ENCODE measurements at regions not wholly inside any gene's neighbourhood (a gene's known extent, or its start where the extent isn't known, plus 50 kb on each side); places are given as distances from the start of the nearest gene placed in this dataset.
"Not testable (repeated sequence)": the region's sequence is repeated elsewhere in the genome, so short reads cannot be mapped to it uniquely, and the experiment has no call there.

DNA sequence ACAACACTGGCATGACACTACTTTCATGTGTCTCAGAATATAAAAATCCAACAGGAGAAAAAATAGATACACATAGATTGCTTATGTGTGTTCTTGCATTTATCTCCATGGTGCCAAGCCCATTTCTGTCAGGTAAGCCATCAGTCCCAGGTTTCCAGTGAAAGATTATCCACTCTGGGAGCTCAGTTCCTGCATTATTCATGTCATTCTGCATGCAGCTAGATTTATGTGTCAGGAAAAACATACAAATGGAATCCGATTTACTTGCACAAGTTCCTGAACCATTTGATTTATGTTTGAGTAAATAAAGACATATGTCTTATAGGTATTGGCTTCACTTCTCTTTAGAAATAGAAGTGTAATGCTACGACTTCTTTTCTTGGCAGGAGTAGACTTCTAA lies 569.7 kb downstream of the KCNJ2 start:
- no peak for DNase-seq (ENCODE audit: low spot score)

DNA sequence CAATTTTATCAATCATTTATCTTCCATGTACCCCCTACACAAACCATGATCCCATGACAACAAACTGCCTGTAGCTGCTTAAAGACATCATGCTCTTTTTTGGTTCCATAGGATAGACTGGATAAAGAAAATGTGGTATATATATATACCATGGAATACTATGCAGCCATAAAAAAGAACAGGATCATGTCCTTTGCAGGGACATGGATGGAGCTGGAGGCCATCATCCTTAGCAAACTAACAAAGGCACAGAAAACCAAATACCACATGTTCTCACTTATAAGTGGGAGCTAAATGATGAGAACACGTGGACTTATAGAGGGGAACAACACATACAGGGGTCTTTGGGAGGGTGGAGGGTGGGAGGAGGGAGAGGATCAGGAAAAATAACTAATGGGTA lies 577.2 kb downstream of the KCNJ2 start:
- not testable (repeated sequence) for DNase-seq (ENCODE audit: low spot score)

- DNase-seq (ENCODE audit: low spot score) = no peak
These were observed 581.7 kb downstream of the KCNJ2 start for GRCh38 chr17:70750983-70751382.

GRCh38 chr17:70752461-70752860 lies 583.1 kb downstream of the KCNJ2 start:
- not testable (repeated sequence) for DNase-seq (ENCODE audit: low spot score)

DNA sequence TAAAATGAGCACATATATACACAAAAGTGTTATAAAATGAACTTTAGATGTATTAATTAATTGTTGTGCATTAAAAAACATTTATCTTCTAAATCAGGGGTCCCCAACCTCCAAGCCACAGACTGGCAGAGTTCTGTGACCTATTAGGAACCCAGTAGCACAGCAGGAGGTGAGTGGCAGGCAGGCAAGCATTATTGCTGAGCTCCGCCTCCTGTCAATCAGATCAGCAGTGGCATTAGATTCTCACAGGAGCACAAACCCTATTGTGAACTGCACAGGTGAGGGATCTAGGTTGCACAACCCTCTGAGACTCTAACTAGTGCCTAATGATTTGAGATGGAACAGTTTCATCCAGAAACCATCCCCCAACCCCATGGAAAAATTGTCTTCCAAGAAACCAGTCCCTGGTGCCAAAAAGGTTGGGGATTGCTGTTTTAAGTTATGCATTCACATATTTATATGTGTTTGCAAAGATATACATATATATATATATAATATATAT lies 583.7 kb downstream of the KCNJ2 start:
- DNase-seq (ENCODE audit: low spot score) = no peak

- no peak for DNase-seq (ENCODE audit: low spot score)
These were observed 593.7 kb downstream of the KCNJ2 start for GRCh38 chr17:70763018-70763417.

- peak; percentile 54 for DNase-seq (ENCODE audit: low spot score)
These were observed 597.9 kb downstream of the KCNJ2 start for GRCh38 chr17:70767102-70767701.

DNA sequence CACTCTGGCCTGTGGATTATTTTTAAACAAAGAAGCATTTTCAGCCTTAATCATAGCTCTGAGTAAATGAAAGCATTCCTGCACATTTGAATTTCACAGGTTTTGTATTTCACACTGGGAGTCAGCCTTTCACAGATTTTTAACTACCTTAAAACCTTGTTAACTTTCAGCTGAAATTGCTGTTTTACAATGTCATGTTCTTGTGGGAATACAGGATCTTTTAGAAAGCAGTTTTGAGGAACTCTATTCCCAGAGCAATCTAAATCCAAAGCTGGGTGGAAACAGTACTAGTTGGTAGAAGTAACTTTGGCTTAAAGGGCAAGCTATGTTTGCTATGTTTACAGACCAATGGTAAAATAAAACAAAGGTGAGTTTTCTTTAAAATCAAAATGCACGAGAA lies 600.6 kb downstream of the KCNJ2 start:
- no peak for DNase-seq (ENCODE audit: low spot score)

DNA sequence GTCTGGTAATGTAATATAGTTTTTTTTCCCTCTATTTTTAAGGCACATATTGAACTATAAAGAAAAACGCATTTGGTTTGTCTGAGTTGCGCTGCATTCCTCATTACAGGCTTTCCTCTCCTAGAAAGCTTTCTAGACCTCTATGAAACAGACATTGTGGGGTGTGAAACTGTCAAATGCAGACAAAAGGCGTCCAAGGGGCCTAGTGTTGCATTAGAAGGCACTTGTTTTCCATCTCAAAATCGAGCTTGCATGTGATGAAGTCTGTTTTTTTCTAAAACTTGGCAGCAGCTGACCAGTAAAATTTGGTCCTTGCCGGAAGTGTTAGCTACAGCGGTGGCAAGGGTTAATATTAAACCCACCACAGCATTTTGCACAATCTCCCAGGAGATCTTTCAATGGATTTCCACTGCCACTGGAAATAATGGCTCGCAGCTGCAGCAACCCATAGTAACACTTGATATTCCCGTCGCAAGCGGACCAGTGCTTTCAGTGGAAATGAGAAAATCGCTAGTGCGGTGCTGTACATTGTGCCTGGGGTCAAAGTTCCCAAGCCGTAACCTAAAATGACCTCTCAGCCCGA lies 602.6 kb downstream of the KCNJ2 start:
- no peak for DNase-seq (ENCODE audit: low spot score)

GRCh38 chr17:70772761-70773160 lies 603.4 kb downstream of the KCNJ2 start:
- no peak for DNase-seq (ENCODE audit: low spot score)

DNA sequence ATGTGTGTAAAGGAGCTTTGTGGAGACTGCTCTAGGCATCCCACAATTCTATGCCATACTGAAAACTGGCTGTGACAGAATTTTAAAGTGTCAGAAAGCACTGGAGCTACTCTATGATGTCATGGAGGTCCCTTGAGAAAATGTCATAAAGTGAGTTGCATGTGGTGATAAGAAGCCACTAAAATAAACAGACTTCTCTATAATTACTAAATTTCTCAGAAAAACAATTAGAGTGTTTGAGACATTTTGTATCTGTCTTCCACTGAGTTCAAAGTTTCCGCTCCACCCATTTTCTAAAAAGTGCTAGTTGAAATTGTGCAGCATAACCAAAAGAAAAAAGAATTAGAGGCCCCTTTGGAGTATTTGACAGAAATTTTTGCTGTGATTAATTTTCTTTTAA lies 603.9 kb downstream of the KCNJ2 start:
- no peak for DNase-seq (ENCODE audit: low spot score)

GRCh38 chr17:70774339-70775117 lies 605.2 kb downstream of the KCNJ2 start:
- no peak for DNase-seq (ENCODE audit: low spot score)

DNA sequence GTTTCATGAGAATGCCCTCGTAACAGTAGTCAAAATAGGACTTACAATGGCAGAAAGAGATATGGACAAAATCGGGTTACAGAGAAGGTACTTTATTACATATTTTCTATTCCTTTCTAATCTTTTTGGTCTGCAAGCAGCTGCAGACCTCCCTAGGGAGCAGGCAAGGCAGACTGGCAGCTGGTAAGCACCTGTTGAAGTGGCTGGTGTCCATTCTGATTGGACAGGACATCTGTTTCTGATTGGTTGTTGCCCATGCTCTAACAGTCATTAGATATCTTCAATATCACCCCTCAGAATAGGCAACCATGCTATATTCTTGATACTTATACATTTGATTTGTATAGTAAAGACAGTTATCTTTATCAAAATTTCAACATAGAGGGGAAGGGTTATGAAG lies 606.3 kb downstream of the KCNJ2 start:
- no peak for DNase-seq (ENCODE audit: low spot score)

GRCh38 chr17:70776441-70776840 lies 607.1 kb downstream of the KCNJ2 start:
- DNase-seq (ENCODE audit: low spot score) = no peak

GRCh38 chr17:70780031-70780430 lies 610.7 kb downstream of the KCNJ2 start:
- DNase-seq (ENCODE audit: low spot score) = no peak

- no peak for DNase-seq (ENCODE audit: low spot score)
These were observed 616.7 kb downstream of the KCNJ2 start for GRCh38 chr17:70786081-70786480.

- no peak for DNase-seq (ENCODE audit: low spot score)
These were observed 618.5 kb downstream of the KCNJ2 start for GRCh38 chr17:70787721-70788300.

GRCh38 chr17:70791748-70792443 lies 622.6 kb downstream of the KCNJ2 start:
- DNase-seq (ENCODE audit: low spot score) = no peak

- DNase-seq (ENCODE audit: low spot score) = no peak
These were observed 625.4 kb downstream of the KCNJ2 start for GRCh38 chr17:70794738-70795137.

DNA sequence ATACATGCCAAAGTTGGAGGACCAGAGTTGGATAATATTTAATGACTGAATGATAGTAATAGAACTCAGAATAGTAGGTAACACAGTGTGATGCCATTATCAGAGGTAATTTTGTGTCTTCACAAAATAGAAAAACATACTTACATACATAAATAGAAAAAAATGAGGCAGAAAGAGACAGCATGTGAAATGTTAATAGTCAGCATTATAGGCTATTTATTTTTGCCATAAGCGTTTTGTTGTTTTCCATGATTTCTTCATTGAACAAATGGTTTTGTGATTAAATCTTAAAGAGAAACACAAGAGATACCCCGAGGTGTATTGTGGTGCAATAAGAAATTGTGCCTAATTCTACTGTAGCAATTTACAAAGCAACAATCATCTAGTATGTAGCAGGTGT lies 626.3 kb downstream of the KCNJ2 start:
- DNase-seq (ENCODE audit: low spot score) = no peak

DNA sequence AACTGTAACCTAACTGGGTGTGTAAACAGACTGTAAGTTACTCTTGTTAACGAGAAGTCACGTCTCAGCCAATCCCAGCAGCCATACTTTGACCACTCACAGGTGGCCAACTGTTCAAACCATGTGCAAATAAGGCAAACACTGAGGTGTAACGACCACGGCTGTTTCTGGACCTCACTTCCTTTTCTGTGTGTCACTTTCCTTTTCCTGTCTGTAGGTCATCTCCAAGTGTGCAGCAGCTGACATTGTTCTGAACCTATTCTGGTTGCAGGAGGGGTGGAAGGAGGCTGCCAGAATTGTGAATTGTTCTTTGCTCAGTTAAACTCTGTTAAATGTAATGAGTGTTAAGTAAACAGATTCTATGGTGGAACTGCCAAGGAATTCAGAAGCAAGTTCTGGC lies 627.4 kb downstream of the KCNJ2 start:
- DNase-seq (ENCODE audit: low spot score) = no peak

DNA sequence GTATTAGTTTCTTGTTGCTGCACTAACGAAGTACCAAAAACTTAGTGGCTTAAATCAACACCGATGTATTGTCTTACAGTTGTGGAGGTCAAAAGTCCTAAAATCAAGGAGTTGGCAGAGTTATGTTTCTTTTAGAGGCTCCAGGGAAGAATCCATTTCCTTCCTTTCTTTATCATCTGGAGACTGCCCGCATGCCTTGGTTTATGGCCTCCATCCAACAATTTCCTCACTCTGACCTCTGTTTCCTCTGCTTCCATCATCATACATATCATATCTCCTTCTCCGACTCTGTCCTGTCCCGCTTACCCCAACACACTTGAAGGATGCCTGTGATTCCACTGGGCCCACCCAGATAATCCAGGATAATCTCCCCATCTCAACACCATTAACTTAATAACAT lies 627.8 kb downstream of the KCNJ2 start:
- DNase-seq (ENCODE audit: low spot score) = no peak
